ENCODE measurements at regions not wholly inside any gene's neighbourhood (a gene's known extent, or its start where the extent isn't known, plus 50 kb on each side); places are given as distances from the start of the nearest gene placed in this dataset.

DNA sequence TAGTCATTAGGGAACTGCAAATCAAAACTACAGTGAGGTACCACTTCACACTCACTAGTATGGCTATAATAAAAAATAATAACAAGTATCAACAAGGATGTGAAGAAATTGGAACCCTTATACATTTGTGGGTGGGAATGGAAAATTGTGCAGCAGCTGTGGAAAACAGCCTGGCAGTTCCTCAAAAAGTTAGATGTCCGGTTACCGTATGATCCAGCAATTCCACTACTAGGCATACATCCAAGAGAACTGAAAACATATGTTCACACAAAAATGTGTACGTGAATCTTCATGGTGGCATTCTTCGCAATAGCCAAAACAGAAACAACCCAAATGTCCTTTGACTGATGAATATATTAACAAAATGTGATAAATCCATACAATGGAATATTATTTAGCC, 187.9 kb upstream of the LYSMD4 start:
- no peaks in the 10 kb centered on the region for H3K36me3 Mint-ChIP-seq (ENCODE audit: low read depth)
- H3K4me1 Mint-ChIP-seq (ENCODE audit: low read depth), result no peaks in the 10 kb centered on the region
- H3K27ac Mint-ChIP-seq, result no peak overlapping the region
- H3K27me3 Mint-ChIP-seq (ENCODE audit: low read depth), result peaks cover 43% of the 10 kb centered on the region
- H3K9me3 Mint-ChIP-seq, result no peaks in the 10 kb centered on the region
- H3K4me3 Mint-ChIP-seq, result no peak overlapping the region

DNA sequence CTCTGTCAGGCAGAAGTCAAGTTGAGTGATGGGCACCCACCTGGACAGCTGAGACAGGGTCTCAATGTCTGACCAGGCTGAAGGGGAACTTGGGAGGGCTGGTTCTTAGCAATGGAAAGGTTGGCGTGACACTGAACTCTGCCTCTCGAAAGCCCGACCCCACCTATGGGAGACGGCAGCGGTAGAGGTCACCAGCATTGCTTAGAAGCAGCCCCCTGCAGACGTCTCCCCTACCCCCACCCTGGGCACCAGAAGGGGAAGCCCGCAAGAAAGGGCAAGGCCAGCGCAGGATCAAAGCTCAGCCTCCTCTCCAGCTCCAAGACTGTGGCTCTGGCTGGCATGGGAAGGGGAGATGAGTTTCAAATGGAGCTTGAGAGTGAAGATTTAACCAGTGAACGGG, 184.8 kb upstream of the LYSMD4 start:
- no peak overlapping the region for H3K27ac Mint-ChIP-seq
- no peaks in the 10 kb centered on the region for H3K4me1 Mint-ChIP-seq (ENCODE audit: low read depth)
- H3K27me3 Mint-ChIP-seq (ENCODE audit: low read depth), result peaks cover 29% of the 10 kb centered on the region
- no peak overlapping the region for H3K4me3 Mint-ChIP-seq
- H3K36me3 Mint-ChIP-seq (ENCODE audit: low read depth), result no peaks in the 10 kb centered on the region
- no peaks in the 10 kb centered on the region for H3K9me3 Mint-ChIP-seq

DNA sequence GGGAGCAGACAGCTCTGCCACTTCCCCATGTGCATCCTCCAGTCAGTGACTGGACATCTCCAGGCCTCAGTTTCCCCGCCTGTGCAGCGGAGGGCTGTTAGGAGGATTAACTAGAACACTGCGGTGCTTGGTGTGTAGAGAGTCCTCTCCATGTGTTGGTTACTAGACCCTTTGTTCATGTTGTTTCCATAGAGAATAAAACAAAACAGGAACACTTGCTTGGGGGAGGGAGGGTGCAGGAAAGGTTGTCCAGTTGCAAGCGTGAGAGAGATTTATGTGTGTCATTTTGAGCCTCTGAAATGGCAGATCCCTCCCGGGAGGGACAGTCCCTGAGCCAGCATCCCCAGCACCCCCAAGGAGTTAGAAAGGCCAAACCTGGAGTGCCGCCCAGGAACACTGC, 184.0 kb upstream of the LYSMD4 start:
- no peaks in the 10 kb centered on the region for H3K36me3 Mint-ChIP-seq (ENCODE audit: low read depth)

DNA sequence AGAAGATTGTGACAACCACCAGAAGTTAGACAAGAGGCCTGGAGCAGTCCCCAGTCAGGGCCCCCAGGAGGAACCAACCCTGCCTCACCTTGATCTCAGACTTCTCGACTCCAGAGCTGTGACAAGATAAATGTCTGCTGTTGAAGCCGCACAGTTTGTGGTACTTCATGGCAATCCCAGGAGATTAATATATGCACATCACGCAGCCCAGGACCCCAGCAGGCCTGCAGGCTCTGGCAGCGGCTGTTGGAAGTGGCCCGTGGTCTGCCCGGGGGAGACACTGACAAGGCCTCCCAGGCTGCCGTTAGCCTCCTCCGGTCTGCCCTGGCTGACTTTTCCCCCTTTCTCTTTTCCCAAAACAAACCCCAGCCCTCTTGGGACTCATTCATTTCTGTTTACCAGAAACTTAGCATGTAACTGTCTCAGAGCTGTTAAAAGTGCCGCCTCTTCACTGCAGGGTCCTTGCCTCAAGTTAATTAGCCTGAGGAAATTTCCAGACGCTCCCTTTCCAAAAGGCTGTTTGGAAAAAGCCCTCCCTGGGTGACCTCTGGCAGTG, 183.5 kb upstream of the LYSMD4 start:
- Mint-ChIP-seq H3K9me3 (no peaks in the 10 kb centered on the region), H3K36me3 (ENCODE audit: low read depth) (no peaks in the 10 kb centered on the region), H3K4me3 (no peak overlapping the region), H3K4me1 (ENCODE audit: low read depth) (peaks cover 1% of the 10 kb centered on the region), H3K27me3 (ENCODE audit: low read depth) (peaks cover 20% of the 10 kb centered on the region), H3K27ac (no peak overlapping the region)

More for the DNA sequence above, 184.0 kb upstream of the LYSMD4 start:
- no peaks in the 10 kb centered on the region for H3K9me3 Mint-ChIP-seq
- H3K27ac Mint-ChIP-seq, result no peak overlapping the region
- H3K27me3 Mint-ChIP-seq (ENCODE audit: low read depth), result peaks cover 25% of the 10 kb centered on the region
- no peak overlapping the region for H3K4me3 Mint-ChIP-seq
- no peaks in the 10 kb centered on the region for H3K4me1 Mint-ChIP-seq (ENCODE audit: low read depth)

DNA sequence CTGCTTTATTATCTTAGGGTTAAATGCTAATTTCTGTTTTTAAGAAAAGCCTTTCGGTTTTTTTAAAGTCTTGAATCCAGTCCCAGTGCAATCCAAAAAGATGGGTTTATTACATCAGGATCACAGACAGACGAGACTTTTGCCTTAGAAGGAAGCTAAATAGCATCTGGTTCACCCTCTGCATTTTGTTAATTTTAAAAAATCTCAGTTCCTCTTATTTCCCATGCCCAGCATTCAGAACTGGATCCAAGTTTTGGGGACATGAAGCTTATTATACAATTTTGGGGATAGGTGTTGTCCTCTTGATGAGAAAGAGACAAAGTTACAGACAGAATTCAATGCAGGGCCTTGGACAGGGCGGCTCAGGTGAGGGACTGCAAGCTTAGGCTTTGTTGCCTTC, 181.5 kb upstream of the LYSMD4 start:
- peaks cover 8% of the 10 kb centered on the region for H3K27me3 Mint-ChIP-seq (ENCODE audit: low read depth)
- H3K36me3 Mint-ChIP-seq (ENCODE audit: low read depth), result no peaks in the 10 kb centered on the region
- H3K9me3 Mint-ChIP-seq, result no peaks in the 10 kb centered on the region
- H3K4me3 Mint-ChIP-seq, result no peak overlapping the region
- no peak overlapping the region for H3K27ac Mint-ChIP-seq
- H3K4me1 Mint-ChIP-seq (ENCODE audit: low read depth), result peaks cover 2% of the 10 kb centered on the region

DNA sequence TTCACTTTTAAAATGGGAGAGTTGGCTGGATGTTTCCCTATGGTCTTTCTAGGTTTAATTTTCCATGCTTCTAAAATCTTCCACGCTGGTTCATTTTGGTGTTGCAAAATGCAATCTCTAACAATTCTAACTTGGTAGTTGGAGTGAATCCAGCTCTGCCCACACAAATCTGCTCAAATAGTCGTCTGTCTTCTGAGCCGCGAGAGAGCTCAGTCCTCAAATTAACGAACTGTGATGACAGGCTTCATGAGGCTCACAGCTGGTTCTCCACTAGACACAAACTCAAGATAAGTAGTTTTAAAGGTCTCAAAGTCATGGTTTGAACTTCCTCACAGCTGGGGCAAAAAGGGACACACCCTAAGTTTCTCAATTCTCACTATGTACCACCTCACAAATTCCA, 178.6 kb upstream of the LYSMD4 start:
- Mint-ChIP-seq H3K36me3 (ENCODE audit: low read depth) (no peaks in the 10 kb centered on the region), H3K27me3 (ENCODE audit: low read depth) (no peaks in the 10 kb centered on the region), H3K4me1 (ENCODE audit: low read depth) (peaks cover 2% of the 10 kb centered on the region), H3K27ac (no peak overlapping the region), H3K9me3 (no peaks in the 10 kb centered on the region), H3K4me3 (no peak overlapping the region)

DNA sequence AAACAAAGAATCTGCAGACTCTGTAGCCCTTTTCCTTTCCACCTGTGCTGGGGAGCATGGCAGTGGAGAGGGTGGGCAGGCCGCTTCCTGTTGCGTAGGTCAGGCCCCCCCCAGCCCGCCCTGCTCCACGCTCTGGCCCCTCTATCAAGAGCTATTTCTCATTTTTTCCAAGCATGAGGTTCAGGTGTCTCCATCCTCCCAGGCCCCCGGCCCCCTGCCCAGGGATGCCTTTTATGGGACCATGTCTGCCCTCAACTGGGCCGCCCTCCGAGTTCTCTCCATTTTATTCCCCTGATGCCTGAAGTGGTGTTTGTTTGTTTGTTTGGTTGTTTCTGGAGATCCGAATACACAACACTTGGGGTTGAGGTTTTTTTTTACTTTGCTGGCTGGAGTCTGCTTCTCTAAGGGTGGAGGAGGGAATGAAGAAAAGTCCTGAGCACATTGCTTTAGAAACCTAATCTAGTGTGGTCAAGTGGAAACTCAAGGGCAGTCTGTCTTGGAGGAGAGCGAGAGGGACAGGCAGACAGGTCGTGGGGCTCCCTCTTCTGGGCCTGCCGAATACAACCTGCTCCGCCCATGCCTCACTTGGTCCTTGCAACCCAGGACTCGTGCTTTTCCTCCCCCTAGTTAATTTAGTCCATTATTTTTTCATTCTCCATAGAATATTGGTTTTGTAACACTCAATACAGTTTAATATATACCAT, 176.5 kb upstream of the LYSMD4 start:
- no peaks in the 10 kb centered on the region for H3K9me3 Mint-ChIP-seq
- H3K27ac Mint-ChIP-seq, result no peak overlapping the region
- H3K4me1 Mint-ChIP-seq (ENCODE audit: low read depth), result peaks cover 2% of the 10 kb centered on the region
- H3K4me3 Mint-ChIP-seq, result no peak overlapping the region
- H3K36me3 Mint-ChIP-seq (ENCODE audit: low read depth), result no peaks in the 10 kb centered on the region
- H3K27me3 Mint-ChIP-seq (ENCODE audit: low read depth), result no peaks in the 10 kb centered on the region

DNA sequence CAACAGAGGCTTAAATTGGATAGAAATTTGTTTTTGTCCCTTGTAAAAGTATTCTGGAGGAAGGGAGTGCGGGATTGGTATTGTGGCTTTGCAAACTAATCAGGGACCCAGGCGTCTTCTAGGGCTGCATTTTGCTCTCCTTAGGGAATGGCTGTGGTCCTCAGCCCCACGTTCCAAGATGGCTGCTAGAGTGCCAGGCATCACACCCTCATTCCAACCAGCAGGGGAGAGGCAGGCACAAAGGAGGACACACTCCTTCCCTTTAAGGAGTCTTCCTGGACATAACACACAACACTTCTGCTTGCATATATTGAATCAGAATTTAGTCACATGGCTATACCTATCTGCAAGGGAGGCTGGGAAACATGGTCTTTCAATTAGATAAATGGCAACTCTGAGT, 174.5 kb upstream of the LYSMD4 start:
- Mint-ChIP-seq H3K9me3 (no peaks in the 10 kb centered on the region), H3K4me3 (no peak overlapping the region), H3K27me3 (ENCODE audit: low read depth) (no peaks in the 10 kb centered on the region), H3K36me3 (ENCODE audit: low read depth) (no peaks in the 10 kb centered on the region), H3K27ac (no peak overlapping the region), H3K4me1 (ENCODE audit: low read depth) (peaks cover 2% of the 10 kb centered on the region)

DNA sequence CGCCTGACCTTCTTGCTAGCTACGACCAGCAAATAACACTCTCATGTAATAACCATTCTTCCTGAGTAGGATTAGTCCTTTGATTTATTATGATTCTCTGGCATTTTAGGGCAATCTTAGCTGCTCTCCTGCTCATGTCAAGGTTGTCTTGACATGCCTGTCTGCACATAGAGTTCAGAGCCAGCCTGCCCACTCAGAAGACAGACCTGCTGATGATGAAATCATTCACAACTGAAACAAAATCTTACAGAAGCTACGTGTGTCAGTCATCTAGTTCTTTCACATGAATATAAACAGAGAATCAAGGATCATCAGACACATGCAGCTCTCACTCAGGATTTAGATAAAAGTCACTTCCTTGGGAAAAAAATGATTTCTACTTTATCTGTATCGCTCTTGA, 173.6 kb upstream of the LYSMD4 start:
- Mint-ChIP-seq H3K27me3 (ENCODE audit: low read depth) (no peaks in the 10 kb centered on the region), H3K36me3 (ENCODE audit: low read depth) (no peaks in the 10 kb centered on the region)

DNA sequence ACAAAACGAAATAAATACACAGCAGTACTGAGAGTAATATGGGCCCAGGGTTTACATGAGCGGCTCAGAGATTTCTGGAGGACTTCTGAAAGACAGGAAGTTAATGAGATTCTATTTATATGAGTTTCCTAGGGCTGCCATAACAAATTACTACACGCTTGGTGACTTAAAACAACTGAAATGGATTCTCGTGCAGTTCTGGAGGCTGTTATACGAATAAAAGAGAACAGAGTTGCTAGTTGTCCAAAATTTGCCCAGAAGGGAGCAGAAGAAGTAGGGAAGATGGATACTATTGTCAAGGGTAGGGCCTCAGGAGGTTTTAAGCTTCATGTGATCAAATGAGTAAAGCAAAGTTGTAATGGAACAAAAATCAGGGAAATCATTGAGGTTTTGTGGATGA, 173.1 kb upstream of the LYSMD4 start:
- Mint-ChIP-seq H3K36me3 (ENCODE audit: low read depth) (no peaks in the 10 kb centered on the region), H3K27ac (no peak overlapping the region), H3K4me1 (ENCODE audit: low read depth) (no peaks in the 10 kb centered on the region)

More for the DNA sequence above, 173.6 kb upstream of the LYSMD4 start:
- H3K9me3 Mint-ChIP-seq, result no peaks in the 10 kb centered on the region
- no peak overlapping the region for H3K27ac Mint-ChIP-seq
- H3K4me1 Mint-ChIP-seq (ENCODE audit: low read depth), result peaks cover 1% of the 10 kb centered on the region
- no peak overlapping the region for H3K4me3 Mint-ChIP-seq

DNA sequence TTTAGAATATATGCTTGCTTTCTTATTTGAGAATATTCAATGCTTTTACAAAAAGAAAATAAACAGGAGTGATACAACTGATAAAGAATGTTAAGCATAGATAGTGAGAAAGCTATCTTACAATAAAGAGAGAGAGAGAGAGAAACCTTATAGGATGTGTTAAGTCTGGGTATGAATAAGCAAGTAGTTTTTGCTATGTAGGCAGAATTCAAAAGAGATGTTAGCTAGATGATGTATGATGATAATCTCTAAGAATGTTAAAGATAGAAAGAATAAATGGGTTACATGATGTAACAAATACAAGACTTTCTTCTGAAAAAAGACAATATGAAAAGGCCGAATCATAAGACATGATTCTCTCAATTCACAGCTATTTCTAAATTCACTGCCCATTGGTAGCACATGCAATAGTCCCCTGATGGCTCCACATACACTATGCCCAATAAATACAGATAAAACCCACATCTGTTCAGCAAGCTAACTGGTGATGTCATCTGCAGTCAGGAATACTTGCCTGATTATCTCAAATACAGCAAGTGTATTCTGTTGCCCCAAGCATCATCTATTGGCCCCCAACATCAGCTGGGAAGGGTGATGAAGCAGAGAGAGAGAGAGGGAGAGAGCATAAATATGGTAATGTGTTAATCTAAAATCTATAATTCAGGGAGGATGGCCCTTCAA, 169.2 kb upstream of the LYSMD4 start:
- Mint-ChIP-seq H3K4me3 (no peak overlapping the region), H3K9me3 (no peaks in the 10 kb centered on the region), H3K36me3 (ENCODE audit: low read depth) (no peaks in the 10 kb centered on the region)

More for the DNA sequence above, 173.1 kb upstream of the LYSMD4 start:
- no peaks in the 10 kb centered on the region for H3K27me3 Mint-ChIP-seq (ENCODE audit: low read depth)
- no peak overlapping the region for H3K4me3 Mint-ChIP-seq
- no peaks in the 10 kb centered on the region for H3K9me3 Mint-ChIP-seq

DNA sequence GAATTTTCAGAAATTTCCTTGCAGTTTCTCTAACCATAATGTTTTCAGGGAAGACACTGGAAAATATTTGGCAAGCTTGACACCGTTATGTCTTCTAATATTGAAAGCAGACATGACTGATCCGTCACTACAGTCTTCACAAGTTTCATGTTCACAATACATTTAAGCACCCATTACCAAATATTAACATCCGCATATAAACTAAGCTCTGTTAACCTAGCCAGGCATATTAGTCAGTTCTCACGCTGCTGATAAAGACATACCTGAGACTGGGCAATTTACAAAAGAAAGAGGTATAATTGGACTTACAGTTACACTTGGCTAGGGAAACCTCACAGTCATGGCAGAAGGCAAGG, 162.7 kb upstream of the LYSMD4 start:
- Mint-ChIP-seq H3K4me3 (no peak overlapping the region), H3K9me3 (no peaks in the 10 kb centered on the region), H3K36me3 (ENCODE audit: low read depth) (no peaks in the 10 kb centered on the region), H3K4me1 (ENCODE audit: low read depth) (no peaks in the 10 kb centered on the region), H3K27ac (no peak overlapping the region), H3K27me3 (ENCODE audit: low read depth) (no peaks in the 10 kb centered on the region)

More for the DNA sequence above, 169.2 kb upstream of the LYSMD4 start:
- Mint-ChIP-seq H3K27me3 (ENCODE audit: low read depth) (no peaks in the 10 kb centered on the region), H3K27ac (no peak overlapping the region), H3K4me1 (ENCODE audit: low read depth) (no peaks in the 10 kb centered on the region)

DNA sequence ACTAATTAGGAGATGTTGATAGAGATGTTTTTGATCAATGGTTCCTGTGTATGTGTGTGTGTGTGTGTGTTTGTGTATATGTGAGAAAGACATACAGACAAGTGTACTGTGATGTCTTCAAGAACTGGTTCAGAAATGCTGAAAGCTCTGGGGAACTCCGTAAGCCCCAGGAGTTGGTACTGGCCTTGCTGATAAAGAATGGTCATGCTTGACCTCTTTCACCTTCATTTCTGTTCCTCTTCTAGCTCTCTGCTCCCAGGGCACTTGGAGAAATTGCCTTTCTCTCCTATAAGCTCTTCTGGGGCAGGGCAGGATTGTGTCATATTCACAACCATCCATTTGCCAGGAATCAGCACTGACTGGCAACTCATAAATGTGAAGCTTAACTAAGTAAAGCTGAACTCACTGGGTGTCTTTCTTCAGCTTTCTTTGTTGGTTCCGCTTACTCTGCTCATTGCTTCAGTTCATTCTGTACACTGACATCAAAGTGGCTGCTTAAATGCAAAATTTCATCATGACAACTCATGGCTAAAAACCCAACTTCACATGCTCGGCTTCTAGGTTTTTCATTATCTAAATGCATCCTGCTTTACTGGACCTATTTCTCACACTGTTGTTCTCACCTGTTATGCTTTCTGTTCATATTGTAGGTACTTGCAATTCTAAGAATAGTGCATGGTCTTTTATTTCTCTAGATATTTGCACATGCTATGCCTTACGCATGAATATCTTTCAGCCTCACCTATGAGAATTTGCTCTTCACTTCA, 162.1 kb upstream of the LYSMD4 start:
- Mint-ChIP-seq H3K9me3 (no peaks in the 10 kb centered on the region), H3K4me3 (no peak overlapping the region), H3K27ac (no peak overlapping the region), H3K4me1 (ENCODE audit: low read depth) (no peaks in the 10 kb centered on the region), H3K36me3 (ENCODE audit: low read depth) (no peaks in the 10 kb centered on the region), H3K27me3 (ENCODE audit: low read depth) (no peaks in the 10 kb centered on the region)

DNA sequence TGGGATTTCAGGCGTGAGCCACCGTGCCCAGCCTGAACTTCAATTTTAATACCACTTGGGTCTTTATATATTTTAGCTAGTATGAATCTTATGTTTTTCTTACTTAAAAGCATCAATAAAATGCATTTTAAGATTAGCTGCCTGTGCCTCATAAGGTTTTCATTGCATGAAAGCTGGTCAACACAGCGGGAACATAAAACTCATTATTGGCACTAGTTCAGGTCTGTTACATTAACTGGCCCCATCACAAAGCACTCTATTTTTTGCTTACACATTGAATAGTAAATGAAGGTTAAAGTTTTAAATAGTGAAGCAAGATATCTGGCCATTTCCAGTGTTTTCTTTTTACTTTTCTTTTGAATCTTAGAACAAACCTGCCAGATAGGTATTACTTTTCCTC, 145.6 kb upstream of the LYSMD4 start:
- H3K27ac Mint-ChIP-seq, result no peak overlapping the region
- H3K36me3 Mint-ChIP-seq (ENCODE audit: low read depth), result peaks cover 3% of the 10 kb centered on the region
- no peaks in the 10 kb centered on the region for H3K4me1 Mint-ChIP-seq (ENCODE audit: low read depth)
- H3K9me3 Mint-ChIP-seq, result peaks cover 4% of the 10 kb centered on the region
- H3K27me3 Mint-ChIP-seq (ENCODE audit: low read depth), result peaks cover 2% of the 10 kb centered on the region
- H3K4me3 Mint-ChIP-seq, result no peak overlapping the region

DNA sequence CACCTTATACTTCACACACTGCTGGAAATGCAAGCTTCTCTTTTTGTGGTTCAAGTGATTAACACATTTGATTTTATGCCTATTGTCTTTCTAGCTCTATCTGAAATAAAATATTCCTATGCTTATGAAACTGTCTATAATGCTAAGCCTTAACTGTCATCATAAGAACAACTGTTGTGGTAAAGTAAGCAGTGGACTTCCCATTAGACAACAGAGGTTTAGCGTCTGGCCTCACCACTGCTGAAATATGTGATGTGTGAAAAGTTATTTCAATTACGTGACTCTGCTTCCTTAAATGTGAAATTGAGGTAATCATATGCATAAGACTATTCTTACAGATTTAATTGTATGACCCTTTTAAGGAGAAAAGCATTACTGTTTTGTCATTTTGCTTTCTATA, 140.2 kb upstream of the LYSMD4 start:
- H3K4me3 Mint-ChIP-seq, result no peak overlapping the region
- no peaks in the 10 kb centered on the region for H3K9me3 Mint-ChIP-seq
- H3K27ac Mint-ChIP-seq, result no peak overlapping the region
- no peaks in the 10 kb centered on the region for H3K4me1 Mint-ChIP-seq (ENCODE audit: low read depth)
- H3K27me3 Mint-ChIP-seq (ENCODE audit: low read depth), result peaks cover 7% of the 10 kb centered on the region
- H3K36me3 Mint-ChIP-seq (ENCODE audit: low read depth), result no peaks in the 10 kb centered on the region

All from T-helper 1 cell treated with Interleukin-12 subunit alpha and Interleukin-12 subunit beta and Interleukin-4 antibody, amounts not matched to agents 30 μg/mL and 1 μg/mL, for 36 hours (primary cell).